ENCODE measurements at regions not wholly inside any gene's neighbourhood (a gene's known extent, or its start where the extent isn't known, plus 50 kb on each side); places are given as distances from the start of the nearest gene placed in this dataset.

DNA sequence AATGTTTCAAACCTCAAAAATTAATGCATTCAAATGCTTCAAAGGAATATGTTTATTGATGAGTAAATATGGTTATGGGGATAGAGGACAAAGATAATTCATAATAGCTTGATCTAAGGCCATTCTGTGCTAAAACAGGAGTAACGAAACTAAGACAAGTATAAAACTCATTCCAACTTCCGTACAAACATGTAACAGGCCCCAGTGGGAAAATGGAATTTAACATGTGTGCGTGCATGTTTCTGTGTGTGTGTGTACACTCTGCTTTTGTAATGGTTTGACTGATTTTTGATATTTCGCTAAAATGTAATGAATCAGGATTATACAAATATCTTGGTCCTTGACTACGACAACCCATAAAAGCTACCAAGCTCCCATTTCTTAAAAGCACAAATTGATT is 91.0 kb downstream of the KLF12 start:
- no peak for DNase-seq (ENCODE audit: low read depth)

DNA sequence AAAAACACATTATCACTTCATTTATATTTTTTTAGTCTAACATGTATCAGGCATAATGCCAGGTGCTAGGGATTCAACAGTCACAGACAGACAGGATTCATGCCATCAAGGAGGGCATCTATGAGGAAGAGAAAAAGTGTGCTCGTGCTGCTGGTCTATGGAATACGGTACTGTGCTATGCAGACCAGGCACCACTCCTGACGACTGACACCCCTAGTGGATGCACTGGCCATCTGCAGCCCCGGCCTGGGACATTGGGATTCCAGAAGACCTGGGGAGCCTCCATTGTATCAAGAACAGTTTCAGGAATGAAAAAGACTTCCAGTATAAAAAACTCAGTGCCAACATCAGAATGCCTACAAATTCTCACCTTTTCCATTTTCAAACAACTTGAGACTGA is 94.0 kb downstream of the KLF12 start:
- DNase-seq (ENCODE audit: low read depth): no peak

DNA sequence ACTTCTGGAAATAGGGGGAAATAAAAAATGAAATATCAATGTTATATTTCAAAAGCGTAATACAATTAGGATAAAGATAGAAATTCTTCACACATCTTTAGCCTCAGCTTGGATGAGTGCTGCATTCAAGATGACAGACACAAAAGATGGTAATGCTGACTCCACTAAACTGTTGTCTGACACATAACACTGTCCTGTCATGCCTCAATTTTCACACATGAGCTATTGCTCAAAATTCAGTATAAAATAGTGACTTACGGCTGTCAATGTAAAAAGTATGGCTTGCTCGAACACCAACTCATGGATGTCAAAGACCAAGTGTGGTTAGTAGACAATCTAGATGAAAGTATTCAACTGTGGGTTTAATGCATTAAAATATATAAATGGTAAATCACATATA is 94.5 kb downstream of the KLF12 start:
- DNase-seq (ENCODE audit: low read depth): no peak

DNA sequence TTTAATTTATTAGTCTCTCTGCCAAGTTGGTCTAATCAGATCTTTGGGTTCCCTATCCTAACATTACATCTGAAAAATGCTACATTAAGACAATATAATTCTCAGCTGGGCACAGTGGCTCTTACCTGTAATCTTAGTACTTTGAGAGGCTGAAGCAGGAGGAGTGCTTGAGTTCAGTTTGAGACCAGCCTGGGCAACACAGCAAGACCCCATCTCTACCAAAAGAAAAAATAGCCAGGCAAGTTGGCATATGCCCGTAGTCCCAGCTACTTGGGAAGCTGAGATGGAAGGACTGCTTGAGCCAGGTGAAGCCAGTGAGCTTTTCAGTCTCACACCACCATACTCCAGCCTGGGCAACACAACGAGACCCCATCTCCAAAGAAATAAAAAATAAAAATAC is 95.0 kb downstream of the KLF12 start:
- no peak for DNase-seq (ENCODE audit: low read depth)

DNA sequence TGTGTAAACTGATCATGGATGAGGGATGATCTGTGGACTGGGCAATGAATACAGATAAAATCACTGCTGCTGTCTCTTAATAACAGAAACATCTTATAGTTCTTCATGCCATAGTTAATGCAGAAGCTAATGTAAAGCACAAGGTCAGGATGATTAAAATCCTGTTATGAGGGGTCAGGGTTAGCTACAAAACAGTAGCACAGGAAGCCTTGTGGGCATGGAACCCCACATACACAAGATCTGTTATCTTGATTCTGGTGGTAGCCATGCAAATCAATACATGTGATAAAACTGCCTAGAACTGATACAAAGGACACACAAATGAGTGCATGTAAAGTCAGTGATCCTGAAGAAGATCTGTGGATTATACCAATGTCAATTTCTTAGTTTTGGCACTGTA is 96.4 kb downstream of the KLF12 start:
- DNase-seq (ENCODE audit: low read depth): no peak

DNA sequence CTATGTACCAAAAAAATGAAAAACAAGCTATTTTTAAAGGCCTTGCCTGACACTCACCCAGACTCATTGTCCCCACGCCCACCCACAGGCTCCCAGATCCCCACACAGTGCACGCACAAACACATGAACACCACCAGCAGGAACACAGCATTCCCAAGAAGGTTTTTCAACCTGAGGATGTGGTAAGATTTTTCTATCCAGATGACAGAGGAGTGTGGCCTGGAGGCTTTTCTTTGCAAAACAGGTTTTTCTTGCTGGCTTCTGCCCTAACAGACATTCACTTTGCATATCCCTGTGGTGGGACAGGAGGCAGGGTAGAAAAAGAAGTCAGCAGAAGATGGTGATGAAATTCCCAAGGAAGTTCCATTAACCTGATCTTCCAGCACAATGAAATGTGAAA is 97.8 kb downstream of the KLF12 start:
- no peak for DNase-seq (ENCODE audit: low read depth)

DNA sequence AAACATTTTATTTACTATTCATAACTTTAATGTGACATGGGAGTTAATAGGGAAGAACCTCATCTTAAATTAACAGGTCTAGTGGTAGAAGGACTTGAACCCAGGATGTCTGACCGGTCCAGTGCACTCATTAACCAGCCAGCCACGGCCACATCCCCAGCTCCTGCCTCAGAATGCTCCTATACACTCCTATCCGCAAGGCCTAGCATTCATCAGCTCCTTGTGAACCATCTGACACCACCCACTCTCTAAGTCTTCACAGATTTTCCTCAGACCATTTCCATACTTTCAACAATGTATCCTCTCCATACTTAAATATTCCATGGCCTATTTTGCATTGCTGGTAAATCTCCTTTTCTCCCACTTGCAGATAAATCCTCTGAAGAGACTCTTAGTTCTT is 98.3 kb downstream of the KLF12 start:
- DNase-seq (ENCODE audit: low read depth): no peak

DNA sequence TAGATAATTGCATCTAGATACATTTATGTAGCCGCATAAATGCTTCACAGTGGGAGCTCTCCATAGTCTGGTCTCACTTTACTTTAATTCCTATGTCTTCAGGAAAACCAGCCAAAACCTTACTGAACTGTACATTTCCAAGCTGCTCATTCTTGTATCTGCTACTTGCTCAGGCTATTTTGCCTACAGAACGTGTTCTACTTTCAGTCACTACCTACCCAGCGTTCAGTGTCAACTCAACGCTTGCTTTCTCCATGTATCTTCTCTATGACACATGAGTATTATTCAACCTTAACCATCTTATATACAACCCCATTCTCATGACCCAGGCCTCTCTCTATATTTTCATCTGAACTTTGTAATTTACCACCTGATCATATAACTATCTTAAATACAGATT is 101.9 kb downstream of the KLF12 start:
- DNase-seq (ENCODE audit: low read depth): no peak

DNA sequence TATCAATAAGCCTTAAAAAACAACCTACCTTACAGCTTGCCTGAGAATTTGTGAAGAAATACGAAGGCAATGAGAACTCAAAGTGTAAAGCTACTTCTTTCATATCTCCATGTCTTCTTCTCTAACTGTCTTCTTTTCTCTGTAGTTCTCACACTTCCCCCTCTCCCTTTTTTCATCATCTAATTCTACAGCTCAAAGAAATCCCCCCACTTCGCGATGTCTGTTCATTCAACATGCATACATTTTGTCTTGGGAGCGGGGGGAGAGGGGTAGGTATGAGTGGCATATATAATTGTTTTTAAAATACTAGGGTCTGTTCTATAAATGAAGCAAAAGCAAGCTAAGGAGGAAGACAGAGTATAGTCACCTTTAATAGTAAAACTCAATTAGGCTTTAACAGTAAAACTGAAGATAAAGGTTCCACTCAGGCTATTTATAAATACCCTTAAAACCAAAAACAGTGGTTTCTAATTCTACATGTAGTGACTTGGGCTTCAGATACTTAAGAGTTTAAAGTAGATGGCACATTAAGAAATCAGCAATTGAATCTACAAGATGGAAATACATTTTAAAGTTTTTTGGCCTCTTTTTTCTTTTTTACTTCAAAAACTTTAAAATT is 106.9 kb downstream of the KLF12 start:
- DNase-seq (ENCODE audit: low read depth): no peak

DNA sequence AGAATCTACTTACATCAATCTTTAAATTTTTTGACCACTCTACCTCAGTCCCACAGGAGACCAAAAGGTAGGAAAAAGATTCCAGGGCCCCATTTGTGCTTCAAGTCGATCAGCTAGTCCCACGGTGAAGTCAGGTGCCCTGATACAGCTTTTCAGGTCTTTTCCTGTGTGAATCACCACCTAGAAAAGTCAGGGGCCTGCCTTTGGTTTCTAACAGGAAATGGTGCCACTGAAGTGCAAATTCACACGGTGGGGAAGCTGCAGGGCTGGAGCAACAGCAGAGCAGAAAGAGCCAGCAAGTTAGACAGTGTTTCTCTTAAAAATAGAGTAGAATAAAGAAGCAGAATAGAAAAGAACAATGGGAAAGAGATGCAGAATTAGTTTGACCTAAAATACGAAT is 107.5 kb downstream of the KLF12 start:
- DNase-seq (ENCODE audit: low read depth): peak; percentile 51

DNA sequence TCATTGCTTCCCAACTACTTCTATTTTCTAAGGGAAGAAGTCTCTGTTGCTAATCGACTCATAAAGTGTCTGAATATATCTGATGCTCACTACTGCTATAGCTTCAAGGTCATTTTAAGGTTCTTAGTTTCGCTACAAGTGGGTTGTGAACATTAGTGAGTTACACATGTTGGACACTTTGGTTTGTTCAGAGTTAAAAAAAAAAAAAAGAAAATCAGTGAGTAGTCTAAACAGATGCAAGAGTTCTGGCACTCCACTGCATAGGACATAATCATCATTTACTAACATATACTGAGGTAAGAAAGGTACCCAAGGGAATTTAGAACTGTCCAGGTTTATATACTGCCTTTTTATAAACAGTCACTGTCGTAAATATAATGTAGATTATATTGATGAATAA is 108.8 kb downstream of the KLF12 start:
- DNase-seq (ENCODE audit: low read depth): no peak

DNA sequence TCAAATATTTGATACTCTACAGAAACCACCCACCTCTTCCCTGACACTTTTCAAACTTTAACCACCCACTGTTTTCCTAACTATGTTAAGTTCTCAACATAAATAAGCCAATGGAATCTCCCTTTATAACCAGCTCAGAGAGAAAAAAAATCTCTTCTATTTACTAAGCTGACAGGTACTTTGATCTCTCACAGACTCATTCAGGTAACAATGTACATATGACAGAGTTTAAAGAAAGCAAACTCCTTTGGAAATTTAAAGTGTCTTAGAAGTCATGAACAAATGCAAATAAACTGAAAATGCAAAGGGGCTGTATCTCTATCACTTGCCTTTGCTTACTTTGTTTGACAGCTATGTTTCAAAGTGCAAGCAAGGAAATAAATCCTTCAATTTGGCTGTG is 109.3 kb downstream of the KLF12 start:
- DNase-seq (ENCODE audit: low read depth): no peak

DNA sequence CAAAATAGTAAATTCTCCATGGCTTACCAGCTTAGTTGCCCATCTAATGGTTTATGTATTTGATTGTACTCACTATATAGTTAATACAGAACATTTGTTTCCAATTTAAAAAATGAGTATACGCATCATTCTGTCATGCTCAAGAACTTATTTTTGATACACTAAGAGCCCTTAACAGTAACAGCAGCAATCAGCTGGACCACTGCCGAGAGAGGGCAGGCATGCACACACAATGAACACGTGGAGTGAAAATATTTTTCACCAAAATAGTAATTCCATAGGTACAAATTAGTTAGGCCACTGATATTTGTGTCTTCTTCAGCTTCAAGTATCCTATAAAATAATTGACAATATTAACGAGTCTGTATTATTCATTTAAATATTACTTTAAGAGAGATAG is 109.9 kb downstream of the KLF12 start:
- no peak for DNase-seq (ENCODE audit: low read depth)

DNA sequence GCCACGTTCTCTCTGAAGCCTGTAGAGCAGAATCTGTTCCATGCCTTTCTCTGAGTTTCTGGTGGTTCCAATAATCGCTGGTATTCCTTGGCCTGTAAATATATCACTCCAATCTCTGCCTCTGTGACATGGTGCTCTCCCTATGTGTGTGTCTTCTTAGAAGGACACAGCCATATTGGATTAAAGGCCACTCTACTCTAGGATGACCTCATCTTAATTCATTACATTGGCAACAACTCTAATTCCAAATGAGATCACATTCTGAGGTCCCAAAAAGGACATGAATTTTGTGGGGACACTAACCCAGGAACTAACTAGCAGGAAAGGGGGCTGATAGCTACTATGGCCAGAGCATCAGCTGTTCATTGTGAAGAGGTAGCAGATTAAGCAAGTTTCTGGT is 110.7 kb downstream of the KLF12 start:
- no peak for DNase-seq (ENCODE audit: low read depth)

DNA sequence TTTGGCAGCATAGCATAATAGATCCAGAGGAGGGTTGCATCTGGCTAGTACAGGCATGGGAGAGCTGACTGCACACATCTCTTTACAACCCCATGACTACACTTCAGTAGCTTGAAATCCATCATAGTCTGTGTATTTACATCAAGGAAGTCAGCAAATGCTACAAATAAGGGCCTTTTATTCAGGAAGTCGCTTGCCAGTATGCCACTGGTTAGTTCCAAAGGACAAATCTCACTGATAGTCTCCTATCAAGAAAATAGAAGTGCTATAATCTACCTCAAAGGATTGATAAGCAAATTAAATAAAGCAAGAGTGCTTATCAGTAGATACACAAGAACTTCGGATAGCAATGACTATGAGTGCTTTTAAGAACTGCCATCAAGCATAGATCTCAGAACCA is 112.7 kb downstream of the KLF12 start:
- no peak for DNase-seq (ENCODE audit: low read depth)

DNA sequence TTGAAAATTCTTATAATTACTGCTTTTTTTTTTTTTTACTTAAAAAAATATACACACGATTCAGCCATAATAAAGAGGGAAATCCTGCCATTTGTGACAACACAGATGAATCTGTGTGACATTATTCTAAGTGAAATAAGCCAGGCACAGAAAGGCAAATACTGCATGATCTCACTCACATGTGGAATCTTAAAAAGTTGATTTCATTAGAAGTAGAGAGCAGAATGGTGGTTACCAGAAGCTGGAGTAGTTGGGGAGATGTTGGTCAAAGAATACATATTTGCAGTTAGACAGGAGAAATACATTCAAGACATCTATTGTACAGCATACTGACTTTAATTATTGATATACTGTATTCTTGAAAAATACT is 116.2 kb downstream of the KLF12 start:
- no peak for DNase-seq (ENCODE audit: low read depth)

DNA sequence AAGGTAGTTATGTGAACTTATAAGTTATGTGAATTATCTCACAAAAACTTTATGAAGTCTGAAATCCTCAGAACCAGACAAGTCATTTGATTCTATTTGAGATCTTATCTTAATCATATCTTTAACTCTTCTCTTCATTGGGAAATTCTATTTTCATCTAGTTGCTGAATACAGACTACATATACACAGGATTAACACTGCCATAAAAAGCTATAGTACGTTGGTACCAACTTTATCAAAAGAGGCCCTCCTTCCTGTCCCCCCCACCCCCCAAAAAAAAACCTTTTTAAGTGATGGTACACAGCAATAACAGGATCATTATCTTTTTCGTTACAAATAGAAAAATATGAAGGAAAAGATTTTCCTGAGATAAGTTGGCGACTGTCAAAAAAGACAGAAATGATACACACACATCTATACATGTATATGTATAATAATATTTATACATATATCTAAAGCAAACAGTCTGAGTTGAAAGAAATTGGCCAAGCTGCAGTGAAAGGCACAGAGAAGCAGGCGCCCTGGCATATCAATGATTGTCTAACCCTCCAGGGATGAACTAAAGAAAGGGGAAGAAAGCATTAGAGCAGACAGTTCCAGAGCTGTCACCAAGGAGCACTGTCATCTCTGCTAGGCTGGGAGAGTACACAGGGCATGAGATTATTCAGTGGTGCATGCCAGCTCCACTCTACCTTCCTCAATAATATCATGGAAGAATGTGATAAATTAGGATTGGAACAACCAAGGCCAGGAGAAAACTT is 116.7 kb downstream of the KLF12 start:
- DNase-seq (ENCODE audit: low read depth): no peak

DNA sequence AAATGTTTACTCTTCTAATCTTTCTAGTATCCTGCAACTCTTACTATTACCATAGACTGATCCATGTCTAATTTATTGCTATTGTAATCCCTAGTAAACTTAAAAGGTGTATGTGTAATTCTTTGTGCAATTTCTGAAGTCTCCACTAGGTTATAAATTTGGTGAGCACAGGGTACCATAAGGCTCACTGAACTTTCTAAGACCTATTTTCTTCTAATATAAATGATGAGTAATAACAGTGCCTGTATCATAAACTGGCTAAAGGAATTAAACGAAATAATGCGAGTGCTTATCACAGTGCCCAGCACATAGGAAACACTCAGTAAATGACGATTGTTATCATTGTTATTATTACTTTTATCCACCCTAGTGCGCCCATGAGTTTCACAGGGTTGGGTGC is 119.1 kb downstream of the KLF12 start:
- no peak for DNase-seq (ENCODE audit: low read depth)

DNA sequence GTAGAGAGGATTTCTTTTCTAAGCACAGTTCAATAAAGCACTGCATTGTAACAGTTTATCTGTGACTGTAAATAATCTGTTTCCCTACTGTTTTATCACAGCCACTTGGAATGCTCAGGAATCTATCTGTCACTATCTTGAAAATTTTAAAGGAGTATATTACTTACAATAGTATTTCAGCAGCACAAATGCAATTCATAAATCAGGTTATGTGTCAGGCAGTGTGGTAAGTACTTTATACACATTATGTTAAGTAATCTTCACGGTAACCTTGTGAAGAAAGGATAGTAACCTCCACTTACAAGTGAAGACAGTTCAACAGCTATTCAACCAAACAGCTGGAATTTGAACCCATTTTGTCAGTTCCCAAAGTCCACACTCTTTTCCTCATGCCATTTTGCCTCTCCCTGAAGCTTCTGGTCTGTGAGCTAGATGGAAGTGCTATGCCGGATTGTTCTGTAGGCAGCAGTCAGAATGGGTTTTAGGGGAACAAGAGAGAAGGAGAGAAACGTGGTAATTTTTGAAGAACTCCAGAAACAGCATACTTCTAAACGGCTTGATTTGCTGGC is 125.0 kb downstream of the KLF12 start:
- DNase-seq (ENCODE audit: low read depth): no peak

DNA sequence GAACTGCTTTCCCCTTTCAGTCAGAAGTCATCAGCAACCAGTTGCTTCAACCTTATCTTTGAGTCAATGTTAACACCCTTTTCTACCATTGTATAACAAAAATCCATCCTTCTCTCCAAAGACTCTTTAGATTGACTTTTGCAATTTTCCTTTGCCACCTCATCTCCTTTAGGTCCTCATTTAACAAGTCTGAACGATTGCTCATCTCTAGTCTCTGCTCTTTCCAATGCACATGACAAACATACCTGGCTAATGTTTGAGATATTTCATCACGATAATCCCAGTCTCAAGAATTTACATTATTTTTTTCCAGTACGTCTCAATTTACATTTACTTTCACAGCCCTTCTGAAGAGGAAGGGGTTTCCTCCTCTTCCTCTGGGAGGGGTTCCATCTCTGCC is 127.5 kb downstream of the KLF12 start:
- no peak for DNase-seq (ENCODE audit: low read depth)

DNA sequence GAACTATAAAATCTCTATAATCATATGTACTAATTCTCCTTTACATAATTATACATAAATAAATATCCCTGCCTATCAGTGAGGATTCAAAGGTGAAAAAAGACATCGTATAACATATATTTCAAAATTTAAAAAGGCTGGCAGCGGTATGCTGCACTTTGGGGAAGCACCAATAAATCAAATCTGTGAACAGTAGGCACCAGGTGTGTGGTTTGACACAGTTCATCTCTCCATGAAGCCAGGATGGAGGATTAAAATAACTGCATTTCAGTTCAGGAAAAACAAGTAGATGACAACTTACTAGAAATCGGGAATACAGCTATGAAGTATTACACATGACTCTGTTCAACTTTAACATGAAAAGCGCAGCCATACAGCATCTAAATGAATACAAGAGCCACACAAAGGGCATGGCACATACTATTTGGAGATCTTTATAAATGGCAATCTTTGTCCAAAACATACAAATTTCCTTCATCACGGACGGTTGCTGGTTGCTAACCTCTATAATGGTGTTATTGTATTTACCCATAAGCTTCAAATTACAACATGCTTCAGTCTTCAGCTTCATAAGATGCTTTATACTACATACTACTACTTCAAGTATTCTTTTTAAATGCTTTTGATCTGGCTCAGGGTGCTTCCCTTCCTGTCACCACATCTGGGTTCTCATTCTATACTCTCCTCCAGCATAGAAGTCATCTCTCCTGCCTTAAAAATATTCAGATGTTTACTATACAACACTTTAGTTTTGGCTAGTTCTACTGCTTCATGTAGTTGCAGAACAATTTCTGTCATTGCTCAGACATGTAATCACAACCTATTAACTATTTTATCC is 128.7 kb downstream of the KLF12 start:
- no peak for DNase-seq (ENCODE audit: low read depth)

DNA sequence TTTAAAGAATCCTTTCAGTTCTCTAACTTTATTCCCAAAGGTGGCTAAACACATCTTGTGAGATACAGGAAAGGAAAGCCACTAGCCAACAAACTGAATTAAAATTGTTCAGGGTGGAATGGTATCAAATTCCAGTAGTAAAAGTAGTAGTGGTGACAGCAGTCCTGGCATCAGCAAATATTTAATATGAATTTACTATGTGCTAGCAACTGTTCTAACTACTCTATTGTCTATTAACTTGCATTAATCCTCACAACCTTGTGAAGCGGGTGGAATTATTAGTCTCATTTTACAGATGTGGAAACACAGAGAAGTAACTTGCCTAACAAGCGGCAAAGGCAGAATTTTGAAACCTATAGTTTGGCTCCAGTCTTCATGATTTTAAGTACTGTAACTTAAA is 130.1 kb downstream of the KLF12 start:
- no peak for DNase-seq (ENCODE audit: low read depth)

DNA sequence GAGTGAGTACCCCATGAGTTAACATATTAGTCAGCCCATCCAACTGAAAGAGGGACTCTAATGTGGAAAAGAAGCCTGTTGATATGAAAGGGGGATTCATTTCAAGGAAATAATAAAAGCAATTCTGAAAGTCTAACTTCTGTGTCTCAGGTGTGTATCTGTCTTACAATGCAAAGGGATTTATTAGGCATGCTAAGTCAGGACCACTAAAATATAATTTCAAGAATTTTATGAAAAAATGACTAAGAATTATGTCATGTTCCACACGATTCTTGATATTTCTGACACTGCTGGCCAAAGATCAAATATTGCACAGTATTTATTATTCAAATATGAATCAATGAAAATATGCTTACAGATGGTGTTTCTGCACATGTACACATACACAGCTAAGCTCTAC is 130.8 kb downstream of the KLF12 start:
- DNase-seq (ENCODE audit: low read depth): no peak
